DMS153 treated with DMSO at 0.1 percent for 48 hours (cell line): ENCODE measurements at regions not wholly inside any gene's neighbourhood (a gene's known extent, or its start where the extent isn't known, plus 50 kb on each side); places are given as distances from the start of the nearest gene placed in this dataset.

Experiments used
- DNase-seq: peaks from one replicate; lab custom pipeline; 2025; ENCODE audit not compliant: unreplicated experiment; lab: John Stamatoyannopoulos, UW

GRCh38 chr15:96514607-96515285 lies 184.2 kb downstream of the NR2F2 start:
- no peak for DNase-seq

DNA sequence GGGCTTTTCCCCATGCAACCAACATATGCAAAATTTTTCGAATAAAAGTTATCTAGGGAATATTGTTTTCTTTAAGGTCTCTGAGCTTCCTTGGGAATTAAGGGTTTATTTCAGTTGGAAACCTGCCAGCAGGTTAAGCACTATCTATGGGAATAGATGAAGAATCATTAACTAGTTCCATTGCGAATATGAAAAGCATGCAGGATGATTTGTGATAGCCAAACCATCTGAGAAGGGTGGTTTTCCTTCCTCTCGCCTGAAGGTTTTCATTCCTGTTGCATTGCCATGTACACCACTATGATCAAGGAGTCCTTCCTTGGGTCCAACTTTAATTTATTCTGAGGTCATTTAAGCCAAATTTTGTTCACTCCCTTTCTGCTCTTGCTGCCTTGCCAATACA lies 184.9 kb downstream of the NR2F2 start:
- no peak for DNase-seq

DNA sequence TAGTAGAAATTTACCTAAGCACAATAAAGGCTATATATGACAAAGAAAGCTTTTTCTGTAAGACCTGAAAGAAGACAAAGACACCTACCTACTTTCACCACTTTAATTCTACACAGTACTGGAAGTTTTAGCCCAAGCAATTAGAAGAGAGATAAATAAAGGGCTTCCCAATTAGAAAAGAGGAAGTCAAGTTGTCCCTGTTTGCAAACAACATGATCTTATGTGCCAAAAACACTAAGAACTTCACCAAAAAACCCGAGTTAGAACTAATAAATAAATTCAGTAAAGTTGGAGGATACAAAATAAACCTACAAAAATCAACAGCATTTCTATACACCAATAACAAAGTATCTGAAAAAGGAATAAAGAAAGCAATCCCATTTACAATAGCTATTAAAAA lies 190.9 kb downstream of the NR2F2 start:
- DNase-seq: no peak

DNA sequence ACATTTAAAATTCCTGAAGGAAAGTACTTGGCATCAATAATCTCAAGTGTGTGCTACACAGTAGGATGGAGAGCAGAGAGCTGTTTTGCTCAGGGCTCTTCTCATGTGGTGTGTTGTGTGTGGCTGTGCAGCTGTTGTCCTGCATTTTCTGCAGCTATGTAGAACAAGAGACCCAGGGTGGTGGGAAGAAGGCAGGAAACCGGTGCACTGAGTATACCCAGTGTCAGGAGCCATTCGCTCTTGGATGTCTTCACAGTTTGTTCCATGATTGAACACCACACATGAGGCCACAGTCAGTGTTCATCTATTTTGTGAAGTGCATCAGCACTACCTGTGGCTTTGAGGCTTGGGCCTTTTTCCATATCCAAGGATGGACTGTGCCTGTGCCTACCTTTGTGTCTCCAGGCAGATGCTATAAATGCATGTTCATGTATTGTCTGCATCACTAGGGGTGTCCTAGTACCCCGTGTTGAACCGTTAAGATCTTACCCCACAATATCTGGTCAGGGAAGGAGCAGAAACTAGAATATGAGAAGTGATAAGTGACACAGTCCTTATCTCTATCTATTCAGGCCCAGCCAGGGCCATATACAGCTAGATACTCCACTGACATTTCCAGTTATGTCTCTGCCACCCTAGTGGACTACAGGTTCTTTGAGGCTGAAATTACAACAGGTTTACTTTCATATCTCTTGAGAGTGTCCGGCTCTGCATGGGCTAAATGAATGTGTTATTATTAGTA lies 194.3 kb downstream of the NR2F2 start:
- no peak for DNase-seq

DNA sequence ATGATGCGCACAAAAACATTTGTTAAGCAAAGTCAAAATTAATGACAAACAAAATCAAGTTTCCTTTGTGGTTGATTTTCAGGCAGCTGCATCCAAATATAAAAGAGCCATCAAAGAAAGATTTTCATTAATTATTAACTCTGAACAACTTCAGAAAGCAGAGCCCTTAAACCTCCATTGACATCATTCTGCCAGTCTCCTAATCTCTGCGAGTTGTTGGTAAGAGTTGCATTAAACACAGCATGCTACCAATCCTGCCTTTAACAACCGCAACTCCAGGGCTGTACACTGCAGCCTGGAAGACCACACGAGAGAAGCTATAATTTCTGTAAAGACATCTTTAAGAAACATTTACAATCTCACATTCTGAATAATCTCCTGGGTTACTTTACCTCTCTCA lies 204.6 kb downstream of the NR2F2 start:
- DNase-seq: no peak

DNA sequence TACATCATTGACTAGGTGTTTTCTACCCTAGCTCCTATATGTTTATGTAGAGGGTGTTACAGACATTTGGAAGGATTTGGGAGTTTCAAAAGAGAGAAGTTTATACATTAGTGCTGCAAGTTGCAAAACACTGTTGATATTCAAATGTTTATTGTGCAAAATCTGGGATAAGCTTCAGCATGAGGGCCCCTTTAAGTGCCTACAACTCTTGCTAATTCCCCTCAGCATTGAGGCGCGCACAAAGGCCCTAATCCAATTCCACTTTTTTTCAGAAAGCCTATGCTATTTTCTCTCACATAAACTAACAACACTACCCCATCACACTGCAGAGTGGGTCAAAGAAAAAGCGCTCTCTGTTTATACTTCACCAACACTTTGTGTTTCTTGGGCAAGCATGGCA lies 208.0 kb downstream of the NR2F2 start:
- no peak for DNase-seq

- no peak for DNase-seq
These were observed 209.8 kb downstream of the NR2F2 start for GRCh38 chr15:96540283-96540682.

DNA sequence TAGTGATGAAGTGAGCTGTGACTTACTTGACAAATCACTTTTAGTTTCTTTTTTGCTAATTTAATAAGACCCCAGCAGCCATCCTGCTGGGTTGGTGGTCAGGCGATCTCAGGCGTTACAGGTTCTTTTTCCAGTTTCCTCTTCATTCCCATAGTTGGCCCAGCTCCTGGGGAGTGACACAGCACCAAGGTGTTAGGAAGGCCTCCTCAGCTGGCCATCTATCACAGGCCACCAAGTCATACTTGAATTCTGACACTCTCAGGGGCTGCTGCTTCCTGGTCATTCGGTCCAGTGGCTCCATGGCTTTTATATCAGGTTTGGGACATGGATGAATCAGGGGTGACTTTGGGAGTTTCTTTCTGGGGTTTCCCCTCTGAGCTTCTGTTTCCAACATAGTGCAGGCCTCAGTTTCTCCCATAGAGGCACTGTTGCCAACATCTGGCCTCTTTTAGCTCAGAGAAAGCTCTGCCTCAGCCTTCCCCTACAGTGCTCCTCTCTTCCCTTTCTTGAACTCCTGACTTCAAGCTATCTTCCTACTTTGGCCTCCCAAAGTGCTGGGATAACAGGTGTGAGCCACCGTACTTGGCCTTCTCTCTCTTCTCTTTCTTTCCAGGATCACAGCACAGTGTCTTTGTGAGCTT lies 211.8 kb downstream of the NR2F2 start:
- no peak for DNase-seq

- no peak for DNase-seq
These were observed 213.8 kb downstream of the NR2F2 start for GRCh38 chr15:96544162-96544756.

DNA sequence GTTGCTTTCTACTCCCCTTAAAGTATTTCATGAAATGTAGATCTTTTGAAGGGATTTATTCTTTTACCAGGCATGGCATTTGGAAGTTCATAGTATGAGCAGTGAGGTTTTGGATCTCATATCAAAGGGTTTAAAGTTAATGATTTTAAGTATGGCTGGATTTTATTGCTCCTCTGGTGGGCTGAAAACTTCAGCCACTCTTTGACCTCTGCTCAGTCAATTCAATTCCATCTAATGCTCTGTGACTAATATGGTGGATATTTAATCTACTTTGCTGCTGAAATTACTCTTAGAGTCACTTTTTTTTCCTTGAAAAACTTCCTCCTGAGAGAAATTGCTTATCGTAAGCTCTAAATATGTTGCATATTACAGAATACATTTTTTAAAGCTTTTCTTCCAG lies 218.6 kb downstream of the NR2F2 start:
- no peak for DNase-seq

DNA sequence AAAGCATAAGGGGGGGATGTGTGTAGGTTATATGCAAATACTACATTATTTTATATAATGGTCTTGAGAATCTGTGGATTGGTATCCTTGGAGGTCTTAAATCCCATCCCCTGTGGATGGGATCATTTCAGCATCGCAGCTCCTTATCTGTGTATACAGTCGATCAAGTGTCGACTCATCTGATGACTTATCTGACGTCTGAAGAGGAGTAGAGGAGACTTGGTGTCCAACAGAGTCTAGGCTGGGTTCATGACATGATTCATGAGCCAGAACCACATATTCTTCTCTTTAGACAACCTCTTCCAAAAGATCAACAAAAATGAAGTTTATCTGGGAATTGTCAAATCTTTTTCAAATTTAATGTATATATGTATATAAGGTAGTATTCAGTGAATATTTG lies 220.7 kb downstream of the NR2F2 start:
- DNase-seq: no peak

GRCh38 chr15:96551722-96552121 lies 221.2 kb downstream of the NR2F2 start:
- DNase-seq: no peak

GRCh38 chr15:96553006-96553405 lies 222.5 kb downstream of the NR2F2 start:
- DNase-seq: no peak

GRCh38 chr15:96553451-96553850 lies 223.0 kb downstream of the NR2F2 start:
- no peak for DNase-seq

GRCh38 chr15:96553931-96554330 lies 223.4 kb downstream of the NR2F2 start:
- DNase-seq: no peak

- DNase-seq: no peak
These were observed 224.0 kb downstream of the NR2F2 start for GRCh38 chr15:96554541-96554940.

- no peak for DNase-seq
These were observed 228.6 kb downstream of the NR2F2 start for GRCh38 chr15:96559087-96559486.

DNA sequence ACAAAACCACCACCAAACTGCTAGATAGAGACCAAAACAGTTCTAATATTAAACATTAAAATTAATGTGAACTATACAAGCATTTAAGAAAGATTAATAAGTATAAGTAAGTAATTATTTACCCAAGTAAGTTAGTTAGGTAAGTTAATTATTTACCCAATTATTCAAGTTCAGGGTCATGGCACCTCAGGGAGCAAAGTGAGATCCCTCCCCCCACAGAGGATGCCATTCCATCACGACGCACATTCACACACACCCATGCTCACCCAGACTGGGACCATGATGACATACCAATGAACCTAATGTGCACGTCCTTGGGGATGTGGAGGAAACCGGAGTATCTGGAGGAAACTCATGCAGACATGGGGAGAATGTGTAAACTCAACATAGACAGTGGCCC lies 229.1 kb downstream of the NR2F2 start:
- no peak for DNase-seq

GRCh38 chr15:96560246-96560895 lies 229.9 kb downstream of the NR2F2 start:
- DNase-seq: no peak

GRCh38 chr15:96561593-96561992 lies 231.1 kb downstream of the NR2F2 start:
- no peak for DNase-seq

GRCh38 chr15:96564546-96564945 lies 234.0 kb downstream of the NR2F2 start:
- no peak for DNase-seq
